Vagina (tissue), 2 donors: ENCODE measurements at regions not wholly inside any gene's neighbourhood (a gene's known extent, or its start where the extent isn't known, plus 50 kb on each side); places are given as distances from the start of the nearest gene placed in this dataset.

Experiments used
- CTCF ChIP-seq, 3 experiments: fragments of 450-650 bp in 2 of 3; fragments of 200-600 bp in 1 of 3; sonication (generic) in 1 of 3; IDR thresholded peaks; one replicate each; pipeline ENCODE4 v1.5.1; 2017 to 2019; ENCODE audit warnings: antibody characterized with exemption in 3 of 3, mild to moderate bottlenecking in 2 of 3, moderate library complexity in 2 of 3
- POLR2A ChIP-seq, 2 donors: fragments of 450-650 bp; IDR thresholded peaks; one replicate each; pipeline ENCODE4 v1.6.1; 2017; ENCODE audit warnings: antibody characterized with exemption in 2 of 2, mild to moderate bottlenecking in 2 of 2, moderate library complexity in 2 of 2
- POLR2AphosphoS5 ChIP-seq, 2 donors: sonication (generic); formaldehyde crosslinking; IDR thresholded peaks; one replicate each; pipeline ENCODE4 v1.9.0; 2017; ENCODE audit warnings: antibody characterized with exemption in 2 of 2, mild to moderate bottlenecking in 2 of 2, low read depth in 1 of 2; ENCODE audit not compliant: insufficient read depth in 1 of 2

GRCh38 chr18:43389163-43389562 is 111.9 kb upstream of the SYT4 start:
- TF ChIP-seq CTCF (IDR thresholded peaks at IDR 0.05) = no peak
- no peak for TF ChIP-seq POLR2AphosphoS5 (IDR thresholded peaks at IDR 0.05; ENCODE audit: insufficient read depth in 1 of 2, low read depth in 1 of 2)
- no peak for TF ChIP-seq POLR2A (IDR thresholded peaks at IDR 0.05)
